ENCODE measurements at regions not wholly inside any gene's neighbourhood (a gene's known extent, or its start where the extent isn't known, plus 50 kb on each side); places are given as distances from the start of the nearest gene placed in this dataset.

DNA sequence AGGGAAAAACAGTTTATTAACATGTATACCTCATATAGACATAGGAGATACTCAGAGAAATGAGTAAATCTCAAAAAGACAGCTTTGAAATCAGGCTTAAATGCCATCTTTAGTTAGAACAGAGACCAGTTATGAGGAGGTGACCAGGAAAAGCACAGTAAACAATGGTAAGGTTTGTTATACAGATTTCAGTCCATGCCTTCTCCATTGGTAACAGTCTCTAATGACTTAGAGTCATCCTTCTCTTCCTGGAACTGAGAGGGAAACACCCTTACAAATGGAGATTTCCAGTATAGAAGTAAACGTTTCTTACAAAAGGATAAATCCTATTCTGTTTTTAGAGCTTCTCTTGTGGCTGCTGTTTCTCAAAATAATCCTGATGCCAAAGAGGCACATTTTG, 476.3 kb upstream of the NAALADL2 start:
- TF ChIP-seq, protein P1, sequence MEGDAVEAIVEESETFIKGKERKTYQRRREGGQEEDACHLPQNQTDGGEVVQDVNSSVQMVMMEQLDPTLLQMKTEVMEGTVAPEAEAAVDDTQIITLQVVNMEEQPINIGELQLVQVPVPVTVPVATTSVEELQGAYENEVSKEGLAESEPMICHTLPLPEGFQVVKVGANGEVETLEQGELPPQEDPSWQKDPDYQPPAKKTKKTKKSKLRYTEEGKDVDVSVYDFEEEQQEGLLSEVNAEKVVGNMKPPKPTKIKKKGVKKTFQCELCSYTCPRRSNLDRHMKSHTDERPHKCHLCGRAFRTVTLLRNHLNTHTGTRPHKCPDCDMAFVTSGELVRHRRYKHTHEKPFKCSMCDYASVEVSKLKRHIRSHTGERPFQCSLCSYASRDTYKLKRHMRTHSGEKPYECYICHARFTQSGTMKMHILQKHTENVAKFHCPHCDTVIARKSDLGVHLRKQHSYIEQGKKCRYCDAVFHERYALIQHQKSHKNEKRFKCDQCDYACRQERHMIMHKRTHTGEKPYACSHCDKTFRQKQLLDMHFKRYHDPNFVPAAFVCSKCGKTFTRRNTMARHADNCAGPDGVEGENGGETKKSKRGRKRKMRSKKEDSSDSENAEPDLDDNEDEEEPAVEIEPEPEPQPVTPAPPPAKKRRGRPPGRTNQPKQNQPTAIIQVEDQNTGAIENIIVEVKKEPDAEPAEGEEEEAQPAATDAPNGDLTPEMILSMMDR (conservative IDR thresholded peaks at IDR 0.05): no peak
- no peak for TF ChIP-seq ZFX (IDR thresholded peaks at IDR 0.05)
